OCI-LY1 (cell line): ENCODE measurements at regions not wholly inside any gene's neighbourhood (a gene's known extent, or its start where the extent isn't known, plus 50 kb on each side); places are given as distances from the start of the nearest gene placed in this dataset.

Source experiments
- H2AFZ ChIP-seq: fragments of 200-600 bp; sonication (generic), shearing (Covaris generic); 2 replicates; pipeline ENCODE4 v1.6.0; 2014; ENCODE audit warnings: antibody characterized with exemption, mild to moderate bottlenecking, low read length
- H3F3A ChIP-seq: fragments of 200-600 bp; sonication (generic), shearing (Covaris generic); 2 replicates; pipeline ENCODE4 v1.6.0; 2014; ENCODE audit warnings: mild to moderate bottlenecking, antibody characterized with exemption, low read length, moderate library complexity; ENCODE audit not compliant: insufficient read depth
- H3K27ac ChIP-seq: fragments of 200-600 bp; sonication (generic); 2 replicates; pipeline ENCODE4 v1.5.1; 2014; ENCODE audit warnings: low read length, mixed run types, mild to moderate bottlenecking, low read depth; ENCODE audit not compliant: poor library complexity, severe bottlenecking
- H3K27me3 ChIP-seq: fragments of 200-600 bp; sonication (generic); 2 replicates; pipeline ENCODE4 v1.6.0; 2014; ENCODE audit warnings: antibody characterized with exemption, mild to moderate bottlenecking, low read length, moderate library complexity; ENCODE audit not compliant: insufficient read depth
- H3K36me3 ChIP-seq: fragments of 200-600 bp; sonication (generic); 2 replicates; pipeline ENCODE4 v1.6.1; 2014; ENCODE audit warnings: mild to moderate bottlenecking, antibody characterized with exemption, low read length, moderate library complexity, mixed read lengths; ENCODE audit not compliant: insufficient read depth
- H3K4me1 ChIP-seq: fragments of 200-600 bp; sonication (generic); 2 replicates; pipeline ENCODE4 v1.5.1; 2014; ENCODE audit warnings: mild to moderate bottlenecking, low read length, moderate library complexity; ENCODE audit not compliant: insufficient read depth, severe bottlenecking
- H3K4me2 ChIP-seq: fragments of 200-600 bp; sonication (generic), shearing (Covaris generic); 2 replicates; pipeline ENCODE4 v1.6.1; 2014; ENCODE audit warnings: low read length
- H3K4me3 ChIP-seq: fragments of 200-600 bp; sonication (generic); 2 replicates; pipeline ENCODE4 v1.5.1; 2014; ENCODE audit warnings: low read length, low read depth, mild to moderate bottlenecking, mixed read lengths; ENCODE audit not compliant: poor library complexity, severe bottlenecking
- H3K79me2 ChIP-seq: fragments of 200-600 bp; shearing (Covaris generic); 2 replicates; pipeline ENCODE4 v1.6.1; 2016; ENCODE audit warnings: mixed run types, low read length, mixed read lengths; ENCODE audit not compliant: insufficient read depth
- H3K9ac ChIP-seq: fragments of 200-600 bp; sonication (generic), shearing (Covaris generic); 2 replicates; pipeline ENCODE4 v1.6.1; 2014; ENCODE audit warnings: mild to moderate bottlenecking, low read length, mixed read lengths
- H3K9me2 ChIP-seq: fragments of 200-600 bp; sonication (generic), shearing (Covaris generic); 2 replicates; pipeline ENCODE4 v1.6.1; 2014; ENCODE audit warnings: low read depth, mild to moderate bottlenecking, low read length, mixed read lengths
- H3K9me3 ChIP-seq: fragments of 200-600 bp; shearing (Covaris generic); 2 replicates; pipeline ENCODE4 v1.6.1; 2014; ENCODE audit warnings: low read length, mixed read lengths
- H4K20me1 ChIP-seq: fragments of 200-600 bp; sonication (generic), shearing (Covaris generic); 2 replicates; pipeline ENCODE4 v1.6.0; 2016; ENCODE audit warnings: mild to moderate bottlenecking, low read length; ENCODE audit not compliant: insufficient read depth
- EZH2 ChIP-seq: fragments of 200-600 bp; sonication (generic), shearing (Covaris generic); IDR thresholded peaks from 2 replicates; pipeline ENCODE4 v1.8.0; 2017; ENCODE audit warnings: borderline replicate concordance, mixed run types, mild to moderate bottlenecking, antibody characterized with exemption, low read length, moderate library complexity, mixed read lengths
- TF ChIP-seq, protein P1 (sequence below): fragments of 200-600 bp; sonication (generic), shearing (Covaris generic); IDR thresholded peaks from 2 replicates; pipeline ENCODE4 v1.5.1; 2017; ENCODE audit warnings: mild to moderate bottlenecking, antibody characterized with exemption, low read length, moderate library complexity, mixed read lengths

DNA sequence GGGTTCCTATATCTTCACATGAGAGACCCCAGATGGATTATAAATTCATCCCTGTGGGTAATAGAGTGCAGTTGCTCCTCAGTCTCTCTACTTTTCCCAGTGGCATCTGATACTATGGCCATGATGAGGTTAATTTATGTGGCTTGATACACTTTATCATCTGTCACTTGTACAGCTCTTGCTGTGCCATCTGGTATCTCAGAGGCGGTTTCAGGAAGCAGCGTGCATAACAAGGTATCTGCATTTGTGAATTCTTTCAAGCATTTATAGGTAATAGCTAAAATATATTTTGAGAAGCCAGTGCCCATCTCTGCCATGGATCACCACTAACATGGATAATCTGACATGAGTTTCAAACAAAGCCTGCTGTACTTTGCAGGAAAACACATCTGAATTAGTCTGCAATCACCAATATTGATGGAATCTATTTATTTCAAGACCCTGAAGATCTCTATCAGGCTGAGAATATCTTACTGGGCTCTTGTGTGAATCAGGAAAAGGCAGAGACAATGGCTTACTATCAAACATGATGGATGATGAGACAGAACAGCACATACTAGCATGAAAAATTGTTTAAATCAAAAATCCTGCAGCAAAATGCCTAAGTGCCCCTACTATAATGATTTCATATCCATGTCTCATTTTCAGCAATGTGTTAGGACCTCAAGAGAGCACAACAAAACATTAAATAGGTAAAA lies 548.7 kb upstream of the MAP3K7 start:
- Histone ChIP-seq H3K4me3 (no peak overlapping the region), H3K9ac (no peak overlapping the region), H3F3A (no peaks in the 10 kb centered on the region), H3K4me2 (no peak overlapping the region), H3K9me3 (no peaks in the 10 kb centered on the region), H3K36me3 (no peaks in the 10 kb centered on the region), H3K79me2 (no peaks in the 10 kb centered on the region), H3K27me3 (no peaks in the 10 kb centered on the region), H3K4me1 (no peaks in the 10 kb centered on the region), H3K9me2 (no peaks in the 10 kb centered on the region), H4K20me1 (no peaks in the 10 kb centered on the region), H3K27ac (no peak overlapping the region), H2AFZ (no peak overlapping the region)
- no peak for TF ChIP-seq EZH2
- TF ChIP-seq, protein P1, sequence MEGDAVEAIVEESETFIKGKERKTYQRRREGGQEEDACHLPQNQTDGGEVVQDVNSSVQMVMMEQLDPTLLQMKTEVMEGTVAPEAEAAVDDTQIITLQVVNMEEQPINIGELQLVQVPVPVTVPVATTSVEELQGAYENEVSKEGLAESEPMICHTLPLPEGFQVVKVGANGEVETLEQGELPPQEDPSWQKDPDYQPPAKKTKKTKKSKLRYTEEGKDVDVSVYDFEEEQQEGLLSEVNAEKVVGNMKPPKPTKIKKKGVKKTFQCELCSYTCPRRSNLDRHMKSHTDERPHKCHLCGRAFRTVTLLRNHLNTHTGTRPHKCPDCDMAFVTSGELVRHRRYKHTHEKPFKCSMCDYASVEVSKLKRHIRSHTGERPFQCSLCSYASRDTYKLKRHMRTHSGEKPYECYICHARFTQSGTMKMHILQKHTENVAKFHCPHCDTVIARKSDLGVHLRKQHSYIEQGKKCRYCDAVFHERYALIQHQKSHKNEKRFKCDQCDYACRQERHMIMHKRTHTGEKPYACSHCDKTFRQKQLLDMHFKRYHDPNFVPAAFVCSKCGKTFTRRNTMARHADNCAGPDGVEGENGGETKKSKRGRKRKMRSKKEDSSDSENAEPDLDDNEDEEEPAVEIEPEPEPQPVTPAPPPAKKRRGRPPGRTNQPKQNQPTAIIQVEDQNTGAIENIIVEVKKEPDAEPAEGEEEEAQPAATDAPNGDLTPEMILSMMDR, result no peak

DNA sequence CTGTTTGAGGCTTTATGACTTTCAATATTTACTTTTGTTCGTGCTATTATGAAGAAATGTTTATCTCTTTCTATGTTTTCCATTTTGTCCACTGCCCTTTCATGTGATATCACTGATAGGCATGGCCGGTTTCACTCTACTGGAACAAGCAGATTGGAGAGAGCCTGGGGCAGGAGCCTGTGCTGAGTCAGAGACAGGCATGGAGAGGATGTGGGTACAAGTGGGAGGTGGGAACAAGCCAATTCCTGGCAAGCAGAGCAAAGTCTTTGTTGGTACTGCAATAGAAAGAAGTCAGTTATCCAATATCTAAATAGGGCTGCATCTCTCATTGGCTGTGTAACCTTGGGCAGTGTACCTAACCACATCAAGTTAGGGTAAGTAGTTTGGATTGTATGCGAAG lies 545.6 kb upstream of the MAP3K7 start:
- no peaks in the 10 kb centered on the region for H3K4me1 ChIP-seq
- no peaks in the 10 kb centered on the region for H3K36me3 ChIP-seq
- no peaks in the 10 kb centered on the region for H3K9me2 ChIP-seq
- H3F3A ChIP-seq, result no peaks in the 10 kb centered on the region
- no peaks in the 10 kb centered on the region for H3K79me2 ChIP-seq
- no peak overlapping the region for H3K4me3 ChIP-seq
- H3K27me3 ChIP-seq, result no peaks in the 10 kb centered on the region
- no peak for TF ChIP-seq EZH2
- TF ChIP-seq, protein P1, result no peak
- H4K20me1 ChIP-seq, result no peaks in the 10 kb centered on the region
- no peak overlapping the region for H3K4me2 ChIP-seq
- H3K9me3 ChIP-seq, result no peaks in the 10 kb centered on the region
- H3K27ac ChIP-seq, result no peak overlapping the region
- H3K9ac ChIP-seq, result no peak overlapping the region
- no peak overlapping the region for H2AFZ ChIP-seq

DNA sequence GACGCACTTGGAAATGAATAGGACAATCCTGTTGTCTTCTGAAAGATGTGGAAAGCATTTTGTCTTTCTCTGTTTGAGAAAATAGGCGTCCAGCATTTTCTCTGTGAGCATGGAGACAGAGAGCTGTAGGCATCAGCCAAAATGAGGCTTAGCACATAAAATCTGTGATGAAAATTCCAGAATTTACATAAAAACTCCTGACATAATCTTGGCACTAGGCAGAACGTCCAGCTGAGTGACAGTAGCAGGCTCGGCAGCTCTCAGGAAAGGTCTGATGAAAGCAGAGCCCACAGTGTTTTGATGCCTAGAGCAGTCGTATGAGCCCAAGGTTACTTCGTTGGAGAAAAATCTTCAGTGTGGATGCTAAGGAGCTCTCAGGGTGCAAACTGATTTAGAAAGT lies 543.3 kb upstream of the MAP3K7 start:
- H3K9me3 ChIP-seq, result no peaks in the 10 kb centered on the region
- no peaks in the 10 kb centered on the region for H3K36me3 ChIP-seq
- no peaks in the 10 kb centered on the region for H3F3A ChIP-seq
- no peak for TF ChIP-seq EZH2
- TF ChIP-seq, protein P1, result no peak
- H3K27ac ChIP-seq, result no peak overlapping the region
- no peak overlapping the region for H3K4me2 ChIP-seq
- no peak overlapping the region for H3K9ac ChIP-seq
- no peaks in the 10 kb centered on the region for H3K9me2 ChIP-seq
- H3K4me3 ChIP-seq, result no peak overlapping the region
- H3K27me3 ChIP-seq, result no peaks in the 10 kb centered on the region
- no peaks in the 10 kb centered on the region for H4K20me1 ChIP-seq
- H2AFZ ChIP-seq, result no peak overlapping the region
- H3K4me1 ChIP-seq, result no peaks in the 10 kb centered on the region
- no peaks in the 10 kb centered on the region for H3K79me2 ChIP-seq
